ENCODE measurements at regions not wholly inside any gene's neighbourhood (a gene's known extent, or its start where the extent isn't known, plus 50 kb on each side); places are given as distances from the start of the nearest gene placed in this dataset.
"Not testable (repeated sequence)": the region's sequence is repeated elsewhere in the genome, so short reads cannot be mapped to it uniquely, and the experiment has no call there.

GRCh38 chr2:242075696-242076095, 206.2 kb downstream of the RTP5 start:
- no peak for TF ChIP-seq CTCF (IDR thresholded peaks at IDR 0.05; ENCODE audit: low read depth, low read length)
- no peak overlapping the region for H3K4me3 ChIP-seq (ENCODE audit: low read depth, low read length)
- DNase-seq: no peak

GRCh38 chr2:242076184-242076583, 206.7 kb downstream of the RTP5 start:
- DNase-seq; H3K4me3 ChIP-seq (ENCODE audit: low read depth, low read length); H3K36me3 ChIP-seq; H3K4me1 ChIP-seq; H3K27me3 ChIP-seq; H3K9me3 ChIP-seq: not testable (repeated sequence)

More at GRCh38 chr2:242075696-242076095, 206.2 kb downstream of the RTP5 start:
- H3K36me3 ChIP-seq: no peaks in the 10 kb centered on the region
- H3K9me3 ChIP-seq: no peaks in the 10 kb centered on the region
- H3K4me1 ChIP-seq: no peaks in the 10 kb centered on the region; the same call in 1 of the 2 replicates
- no peaks in the 10 kb centered on the region for H3K27me3 ChIP-seq

GRCh38 chr2:242078426-242078825, 208.9 kb downstream of the RTP5 start:
- DNase-seq; H3K36me3 ChIP-seq; H3K9me3 ChIP-seq; H3K27me3 ChIP-seq; H3K4me1 ChIP-seq; H3K4me3 ChIP-seq (ENCODE audit: low read depth, low read length): not testable (repeated sequence)

- not testable (repeated sequence) for DNase-seq; H3K4me3 ChIP-seq (ENCODE audit: low read depth, low read length); H3K9me3 ChIP-seq; H3K36me3 ChIP-seq; H3K27me3 ChIP-seq; H3K4me1 ChIP-seq
Observed at GRCh38 chr2:242079792-242080191, 210.3 kb downstream of the RTP5 start.

GRCh38 chr2:242080575-242081214, 211.2 kb downstream of the RTP5 start:
- H3K4me1 ChIP-seq; H3K36me3 ChIP-seq; H3K4me3 ChIP-seq (ENCODE audit: low read depth, low read length); H3K9me3 ChIP-seq; H3K27me3 ChIP-seq; DNase-seq: not testable (repeated sequence)

- H3K27me3 ChIP-seq; DNase-seq; H3K36me3 ChIP-seq; H3K4me3 ChIP-seq (ENCODE audit: low read depth, low read length); H3K4me1 ChIP-seq; H3K9me3 ChIP-seq: not testable (repeated sequence)
Observed at GRCh38 chr2:242084034-242084433, 214.5 kb downstream of the RTP5 start.

GRCh38 chr2:242085024-242085674, 215.6 kb downstream of the RTP5 start:
- H3K4me3 ChIP-seq (ENCODE audit: low read depth, low read length); H3K4me1 ChIP-seq; H3K9me3 ChIP-seq; DNase-seq; H3K27me3 ChIP-seq; H3K36me3 ChIP-seq: not testable (repeated sequence)

GRCh38 chr2:242085941-242086621, 216.6 kb downstream of the RTP5 start:
- no peak for DNase-seq
- H3K9me3 ChIP-seq: no peaks in the 10 kb centered on the region
- no peak overlapping the region for H3K4me3 ChIP-seq (ENCODE audit: low read depth, low read length)

GRCh38 chr2:242088044-242088443, 218.5 kb downstream of the RTP5 start:
- peak; percentile 24 for DNase-seq
- H3K4me3 ChIP-seq (ENCODE audit: low read depth, low read length): peak overlapping the region; percentile 50
- not testable (repeated sequence) for H3K27me3 ChIP-seq, H3K4me1 ChIP-seq, H3K9me3 ChIP-seq, H3K36me3 ChIP-seq

More at GRCh38 chr2:242085941-242086621, 216.6 kb downstream of the RTP5 start:
- TF ChIP-seq CTCF (IDR thresholded peaks at IDR 0.05; ENCODE audit: low read depth, low read length): no peak
- Histone ChIP-seq H3K36me3 (no peaks in the 10 kb centered on the region), H3K4me1 (no peaks in the 10 kb centered on the region), H3K27me3 (peaks cover 3% of the 10 kb centered on the region)

All from BE2C (cell line).